GM21423 (cell line): ENCODE measurements at regions not wholly inside any gene's neighbourhood (a gene's known extent, or its start where the extent isn't known, plus 50 kb on each side); places are given as distances from the start of the nearest gene placed in this dataset.

Experiments
- ATAC-seq: cut with Tn5 transposase; IDR thresholded peaks from one replicate; pipeline ENCODE4 v1.9.1; 2021; ENCODE audit warnings: mild to moderate bottlenecking, moderate library complexity; ENCODE audit not compliant: unreplicated experiment

GRCh38 chr18:44465381-44465841 lies 215.3 kb upstream of the SETBP1 start:
- no peak for ATAC-seq

GRCh38 chr18:44466997-44467396 lies 213.7 kb upstream of the SETBP1 start:
- ATAC-seq, result no peak

GRCh38 chr18:44467718-44468117 lies 213.0 kb upstream of the SETBP1 start:
- no peak for ATAC-seq

- ATAC-seq, result no peak
Observed at GRCh38 chr18:44473394-44474066, 207.2 kb upstream of the SETBP1 start.

- no peak for ATAC-seq
Observed at GRCh38 chr18:44474067-44474411, 206.6 kb upstream of the SETBP1 start.

GRCh38 chr18:44474591-44474990 lies 206.1 kb upstream of the SETBP1 start:
- ATAC-seq, result no peak

- no peak for ATAC-seq
Observed at GRCh38 chr18:44482761-44483160, 197.9 kb upstream of the SETBP1 start.

- no peak for ATAC-seq
Observed at GRCh38 chr18:44495151-44495550, 185.5 kb upstream of the SETBP1 start.

- no peak for ATAC-seq
Observed at GRCh38 chr18:44497311-44497710, 183.4 kb upstream of the SETBP1 start.

- ATAC-seq, result no peak
Observed at GRCh38 chr18:44497757-44498490, 182.8 kb upstream of the SETBP1 start.

GRCh38 chr18:44500808-44501610 lies 179.7 kb upstream of the SETBP1 start:
- ATAC-seq, result no peak

- ATAC-seq, result no peak
Observed at GRCh38 chr18:44502221-44502620, 178.5 kb upstream of the SETBP1 start.

GRCh38 chr18:44502790-44503189 lies 177.9 kb upstream of the SETBP1 start:
- no peak for ATAC-seq

GRCh38 chr18:44503854-44504253 lies 176.8 kb upstream of the SETBP1 start:
- ATAC-seq, result no peak

GRCh38 chr18:44507729-44508325 lies 172.9 kb upstream of the SETBP1 start:
- ATAC-seq, result peak; percentile 87

- no peak for ATAC-seq
Observed at GRCh38 chr18:44508474-44508873, 172.2 kb upstream of the SETBP1 start.

- ATAC-seq, result no peak
Observed at GRCh38 chr18:44509048-44509447, 171.6 kb upstream of the SETBP1 start.

- no peak for ATAC-seq
Observed at GRCh38 chr18:44510390-44510789, 170.3 kb upstream of the SETBP1 start.

- ATAC-seq, result no peak
Observed at GRCh38 chr18:44513233-44513632, 167.5 kb upstream of the SETBP1 start.

GRCh38 chr18:44514106-44514505 lies 166.6 kb upstream of the SETBP1 start:
- ATAC-seq, result no peak

GRCh38 chr18:44514766-44515165 lies 165.9 kb upstream of the SETBP1 start:
- ATAC-seq, result no peak
